ENCODE measurements at regions not wholly inside any gene's neighbourhood (a gene's known extent, or its start where the extent isn't known, plus 50 kb on each side); places are given as distances from the start of the nearest gene placed in this dataset.

DNA sequence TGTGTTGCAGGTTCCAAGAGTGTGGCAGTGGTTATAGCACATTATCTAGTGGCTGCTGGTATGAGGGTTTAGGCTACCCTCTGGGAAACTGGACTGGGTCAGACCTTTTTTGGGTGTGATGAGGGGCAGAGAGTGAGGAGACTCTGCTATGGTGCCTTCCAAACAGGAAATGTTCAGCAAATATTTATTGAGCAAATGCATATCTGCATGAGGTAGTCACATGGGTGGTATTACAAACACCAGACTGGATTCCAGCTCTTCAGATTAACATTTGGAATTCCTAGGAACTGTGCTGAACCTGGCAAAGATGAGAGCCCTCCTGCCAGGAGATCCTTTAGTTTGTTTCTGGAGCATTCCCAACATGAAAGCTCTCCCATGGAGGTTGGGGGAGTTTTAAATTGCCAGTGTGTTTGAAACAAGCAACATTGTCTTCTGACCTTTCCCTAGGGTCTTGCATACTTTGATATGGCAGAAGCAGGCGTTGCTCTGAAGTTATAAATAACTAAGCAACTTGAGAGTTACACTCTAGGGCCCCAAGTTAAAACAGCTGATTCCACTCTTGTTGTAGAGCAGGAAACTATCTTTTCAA is 341.2 kb upstream of the C2CD4B start:
- H3K9ac ChIP-seq (ENCODE audit: control insufficient read depth, extremely low read depth, insufficient read depth, low read length) = no peak overlapping the region
- FAIRE-seq = no peak
- dilution Hi-C loops (cut with MboI; ENCODE audit: extremely low pct_ligation_motif_present, low sequenced_read_pairs) = no loop called here

DNA sequence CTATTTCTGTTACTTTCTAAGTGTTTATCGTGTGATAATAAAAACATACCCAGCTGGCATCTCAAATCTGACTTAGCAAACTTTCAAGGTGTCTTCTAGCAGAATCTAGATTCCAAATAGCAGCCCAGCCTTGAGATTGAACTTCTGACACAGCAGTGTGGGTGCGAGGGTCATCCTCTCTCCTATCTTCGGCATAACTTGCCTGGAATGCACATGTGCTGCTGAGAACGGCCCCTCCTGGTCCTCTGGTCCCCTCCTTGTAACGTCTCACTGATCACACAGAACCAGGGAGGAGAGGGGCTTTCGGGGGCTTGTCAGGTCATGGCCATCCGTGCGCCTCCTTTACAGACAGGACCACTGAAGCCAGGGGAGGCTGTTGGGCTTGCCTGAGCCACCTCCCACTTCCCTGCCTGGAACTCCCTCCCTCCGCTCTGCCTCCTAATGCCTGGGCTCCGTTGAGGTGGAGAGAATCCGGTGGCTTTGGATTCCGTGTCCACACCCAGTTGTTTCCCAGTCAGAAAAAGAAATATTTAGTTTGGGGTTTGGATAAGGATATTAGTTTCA is 344.4 kb upstream of the C2CD4B start:
- H3K36me3 ChIP-seq (ENCODE audit: control insufficient read depth in 2 of 2, extremely low read depth in 1 of 2, insufficient read depth in 2 of 2, low read length in 2 of 2) = no peaks in the 10 kb centered on the region
- FAIRE-seq (no peak), DNase-seq (ENCODE audit: low read depth, low spot score) (no peak)
- peaks cover 5% of the 10 kb centered on the region for H3K4me1 ChIP-seq (ENCODE audit: control insufficient read depth, extremely low read depth, insufficient read depth, low read length)
- dilution Hi-C loops (cut with MboI; ENCODE audit: extremely low pct_ligation_motif_present, low sequenced_read_pairs) = no loop called here
- H4K20me1 ChIP-seq (ENCODE audit: control insufficient read depth, extremely low read depth, insufficient read depth, low read length) = no peaks in the 10 kb centered on the region
- TF ChIP-seq EZH2 (IDR thresholded peaks at IDR 0.05; ENCODE audit: low read length) = no peak
- TF ChIP-seq, protein P1, sequence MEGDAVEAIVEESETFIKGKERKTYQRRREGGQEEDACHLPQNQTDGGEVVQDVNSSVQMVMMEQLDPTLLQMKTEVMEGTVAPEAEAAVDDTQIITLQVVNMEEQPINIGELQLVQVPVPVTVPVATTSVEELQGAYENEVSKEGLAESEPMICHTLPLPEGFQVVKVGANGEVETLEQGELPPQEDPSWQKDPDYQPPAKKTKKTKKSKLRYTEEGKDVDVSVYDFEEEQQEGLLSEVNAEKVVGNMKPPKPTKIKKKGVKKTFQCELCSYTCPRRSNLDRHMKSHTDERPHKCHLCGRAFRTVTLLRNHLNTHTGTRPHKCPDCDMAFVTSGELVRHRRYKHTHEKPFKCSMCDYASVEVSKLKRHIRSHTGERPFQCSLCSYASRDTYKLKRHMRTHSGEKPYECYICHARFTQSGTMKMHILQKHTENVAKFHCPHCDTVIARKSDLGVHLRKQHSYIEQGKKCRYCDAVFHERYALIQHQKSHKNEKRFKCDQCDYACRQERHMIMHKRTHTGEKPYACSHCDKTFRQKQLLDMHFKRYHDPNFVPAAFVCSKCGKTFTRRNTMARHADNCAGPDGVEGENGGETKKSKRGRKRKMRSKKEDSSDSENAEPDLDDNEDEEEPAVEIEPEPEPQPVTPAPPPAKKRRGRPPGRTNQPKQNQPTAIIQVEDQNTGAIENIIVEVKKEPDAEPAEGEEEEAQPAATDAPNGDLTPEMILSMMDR (optimal IDR thresholded peaks at IDR 0.05 in 1 of 3, IDR thresholded peaks at IDR 0.05 in 1 of 3, conservative IDR thresholded peaks at IDR 0.05 in 1 of 3; ENCODE audit: extremely low read depth in 1 of 3, insufficient read depth in 2 of 3, low read length in 3 of 3) = no peak
- no peaks in the 10 kb centered on the region for H3K9me3 ChIP-seq (ENCODE audit: control insufficient read depth, low read depth, low read length)
- no peak overlapping the region for H3K27ac ChIP-seq (ENCODE audit: control insufficient read depth, insufficient read depth, low read length)
- no peaks in the 10 kb centered on the region for H3K9me1 ChIP-seq (ENCODE audit: control insufficient read depth, extremely low read depth, insufficient read depth, low read length)
- no peak overlapping the region for H3K4me2 ChIP-seq (ENCODE audit: control insufficient read depth, extremely low read depth, insufficient read depth, low read depth, low read length)
- H2AFZ ChIP-seq (ENCODE audit: control insufficient read depth, low read length) = no peak overlapping the region
- H3K79me2 ChIP-seq (ENCODE audit: control insufficient read depth, insufficient read depth, low read length) = no peaks in the 10 kb centered on the region
- no peak overlapping the region for H3K9ac ChIP-seq (ENCODE audit: control insufficient read depth, extremely low read depth, insufficient read depth, low read length)
- no peak overlapping the region for H3K4me3 ChIP-seq (ENCODE audit: control insufficient read depth in 2 of 3, extremely low read depth in 1 of 3, insufficient read depth in 2 of 3, low read depth in 1 of 3, low read length in 3 of 3)
- peaks cover 11% of the 10 kb centered on the region for H3K27me3 ChIP-seq (ENCODE audit: control insufficient read depth, extremely low read depth, insufficient read depth, low read length)

More for the DNA sequence above, 341.2 kb upstream of the C2CD4B start:
- TF ChIP-seq, protein P1 (optimal IDR thresholded peaks at IDR 0.05 in 1 of 3, IDR thresholded peaks at IDR 0.05 in 1 of 3, conservative IDR thresholded peaks at IDR 0.05 in 1 of 3; ENCODE audit: extremely low read depth in 1 of 3, insufficient read depth in 2 of 3, low read length in 3 of 3) = no peak
- TF ChIP-seq EZH2 (IDR thresholded peaks at IDR 0.05; ENCODE audit: low read length) = no peak
- H3K9me1 ChIP-seq (ENCODE audit: control insufficient read depth, extremely low read depth, insufficient read depth, low read length) = no peaks in the 10 kb centered on the region
- peaks cover 5% of the 10 kb centered on the region for H3K4me1 ChIP-seq (ENCODE audit: control insufficient read depth, extremely low read depth, insufficient read depth, low read length)
- H3K27ac ChIP-seq (ENCODE audit: control insufficient read depth, insufficient read depth, low read length) = no peak overlapping the region
- no peak overlapping the region for H2AFZ ChIP-seq (ENCODE audit: control insufficient read depth, low read length)
- no peaks in the 10 kb centered on the region for H3K79me2 ChIP-seq (ENCODE audit: control insufficient read depth, insufficient read depth, low read length)
- H3K9me3 ChIP-seq (ENCODE audit: control insufficient read depth, low read depth, low read length) = no peaks in the 10 kb centered on the region
- H3K36me3 ChIP-seq (ENCODE audit: control insufficient read depth in 2 of 2, extremely low read depth in 1 of 2, insufficient read depth in 2 of 2, low read length in 2 of 2) = no peaks in the 10 kb centered on the region
- H3K27me3 ChIP-seq (ENCODE audit: control insufficient read depth, extremely low read depth, insufficient read depth, low read length) = peaks cover under 1% of the 10 kb centered on the region
- no peak overlapping the region for H3K4me3 ChIP-seq (ENCODE audit: control insufficient read depth in 2 of 3, extremely low read depth in 1 of 3, insufficient read depth in 2 of 3, low read depth in 1 of 3, low read length in 3 of 3)
- H3K4me2 ChIP-seq (ENCODE audit: control insufficient read depth, extremely low read depth, insufficient read depth, low read depth, low read length) = no peak overlapping the region
- H4K20me1 ChIP-seq (ENCODE audit: control insufficient read depth, extremely low read depth, insufficient read depth, low read length) = no peaks in the 10 kb centered on the region
- no peak for DNase-seq (ENCODE audit: low read depth, low spot score)

Measured in keratinocyte (primary cell).